ENCODE measurements at regions not wholly inside any gene's neighbourhood (a gene's known extent, or its start where the extent isn't known, plus 50 kb on each side); places are given as distances from the start of the nearest gene placed in this dataset.

- CTCF ChIA-PET: no interaction called here
- POLR2A ChIA-PET (ENCODE audit: low non-redundant PET): no interaction called here
- no peak for TF ChIP-seq CTCF (conservative IDR thresholded peaks at IDR 0.05; ENCODE audit: low read depth)
- DNase-seq (ENCODE audit: low spot score): no peak
- H3K27ac ChIP-seq: no peak overlapping the region
Measured at GRCh38 chr3:40855871-40856270, 331.1 kb downstream of the ZNF621 start.

GRCh38 chr3:40858364-40859115, 333.8 kb downstream of the ZNF621 start:
- no peak for TF ChIP-seq CTCF (conservative IDR thresholded peaks at IDR 0.05; ENCODE audit: low read depth)
- no peak overlapping the region for H3K27ac ChIP-seq
- ChIA-PET CTCF (interaction anchor here (0.6 kb wide), 1 partner anchor 279 kb away, joined by 3 read pairs; no protein-coding TSS in a partner anchor), POLR2A (ENCODE audit: low non-redundant PET) (interaction anchor here (0.7 kb wide), 1 partner anchor 31 kb away, joined by 7 read pairs; no protein-coding TSS in a partner anchor)
- DNase-seq (ENCODE audit: low spot score): no peak

GRCh38 chr3:40862946-40863345, 336.4 kb upstream of the CTNNB1 start:
- ChIA-PET CTCF (no interaction called here), POLR2A (ENCODE audit: low non-redundant PET) (no interaction called here)
- TF ChIP-seq CTCF (conservative IDR thresholded peaks at IDR 0.05; ENCODE audit: low read depth): no peak
- no peak overlapping the region for H3K27ac ChIP-seq
- DNase-seq (ENCODE audit: low spot score): no peak

GRCh38 chr3:40864146-40864782, 335.0 kb upstream of the CTNNB1 start:
- POLR2A ChIA-PET (ENCODE audit: low non-redundant PET): no interaction called here
- CTCF ChIA-PET: no interaction called here
- no peak overlapping the region for H3K27ac ChIP-seq
- TF ChIP-seq CTCF (conservative IDR thresholded peaks at IDR 0.05; ENCODE audit: low read depth): no peak
- no peak for DNase-seq (ENCODE audit: low spot score)

- TF ChIP-seq CTCF (conservative IDR thresholded peaks at IDR 0.05; ENCODE audit: low read depth): no peak
- H3K27ac ChIP-seq: no peak overlapping the region
- ChIA-PET CTCF (no interaction called here), POLR2A (ENCODE audit: low non-redundant PET) (no interaction called here)
- no peak for DNase-seq (ENCODE audit: low spot score)
Measured at GRCh38 chr3:40864915-40865314, 334.4 kb upstream of the CTNNB1 start.

GRCh38 chr3:40867797-40868196, 331.5 kb upstream of the CTNNB1 start:
- TF ChIP-seq CTCF (conservative IDR thresholded peaks at IDR 0.05; ENCODE audit: low read depth): no peak
- no peak overlapping the region for H3K27ac ChIP-seq
- POLR2A ChIA-PET (ENCODE audit: low non-redundant PET): no interaction called here
- CTCF ChIA-PET: no interaction called here
- DNase-seq (ENCODE audit: low spot score): no peak
